Fibroblast of lung (primary cell): ENCODE measurements at regions not wholly inside any gene's neighbourhood (a gene's known extent, or its start where the extent isn't known, plus 50 kb on each side); places are given as distances from the start of the nearest gene placed in this dataset.

ENCODE experiments used
- DNase-seq, 2 donors: peaks; one replicate each; pipeline versions ENCODE4 v3.0.0 to v3.0.0-alpha.2; 2010; ENCODE audit warnings: low read depth in 2 of 2
- H2AFZ ChIP-seq: 2 replicates; pipeline ENCODE4 v1.5.1; 2012; ENCODE audit warnings: low read length, control low read depth, inconsistent platforms
- H3K27ac ChIP-seq: 2 replicates; pipeline ENCODE4 v1.5.1; 2011; ENCODE audit warnings: low read length, control low read depth; ENCODE audit not compliant: insufficient read depth
- H3K27me3 ChIP-seq: 2 replicates; pipeline ENCODE4 v1.5.1; 2011; ENCODE audit warnings: mild to moderate bottlenecking, low read length; ENCODE audit not compliant: control insufficient read depth, insufficient read depth
- H3K36me3 ChIP-seq: 2 replicates; pipeline ENCODE4 v1.5.1; 2011; ENCODE audit warnings: low read length; ENCODE audit not compliant: control insufficient read depth, insufficient read depth
- H3K4me1 ChIP-seq: 2 replicates; pipeline ENCODE4 v1.5.1; 2011; ENCODE audit warnings: low read length; ENCODE audit not compliant: control insufficient read depth, insufficient read depth; ENCODE audit errors: extremely low read depth
- H3K4me2 ChIP-seq: 2 replicates; pipeline ENCODE4 v1.5.1; 2011; ENCODE audit warnings: low read length, control low read depth; ENCODE audit not compliant: insufficient read depth; ENCODE audit errors: extremely low read depth
- H3K4me3 ChIP-seq, 4 experiments: fragments of 200-600 bp in 1 of 4; sonication (generic) in 1 of 4; replicated peaks in 1 of 4; 2 replicates each; pipeline ENCODE4 v1.5.1; 2011 to 2016; ENCODE audit warnings: low read length in 4 of 4, low read depth in 3 of 4, mild to moderate bottlenecking in 3 of 4, control low read depth in 2 of 4, inconsistent platforms in 1 of 4, mixed read lengths in 1 of 4; ENCODE audit not compliant: insufficient read depth in 1 of 4; ENCODE audit errors: control extremely low read depth in 1 of 4
- H3K79me2 ChIP-seq: 2 replicates; pipeline ENCODE4 v1.5.1; 2012; ENCODE audit warnings: mild to moderate bottlenecking, low read length, inconsistent platforms; ENCODE audit not compliant: control insufficient read depth, insufficient read depth
- H3K9ac ChIP-seq: 2 replicates; pipeline ENCODE4 v1.5.1; 2011; ENCODE audit warnings: mild to moderate bottlenecking, low read length, control low read depth; ENCODE audit not compliant: insufficient read depth
- H3K9me3 ChIP-seq: 2 replicates; pipeline ENCODE4 v1.5.1; 2012; ENCODE audit warnings: low read depth, low read length; ENCODE audit not compliant: control insufficient read depth, insufficient read depth
- H4K20me1 ChIP-seq: 2 replicates; pipeline ENCODE4 v1.5.1; 2011; ENCODE audit warnings: low read length; ENCODE audit not compliant: control insufficient read depth, insufficient read depth; ENCODE audit errors: extremely low read depth
- CTCF ChIP-seq, 2 donors: IDR thresholded peaks in 1 of 2; conservative IDR thresholded peaks in 1 of 2; 1 replicate in 1 of 2; 2 replicates in 1 of 2; pipeline ENCODE4 v1.5.1; 2011 to 2012; ENCODE audit warnings: low read length in 2 of 2, control low read depth in 1 of 2, inconsistent platforms in 1 of 2, low read depth in 1 of 2, mild to moderate bottlenecking in 1 of 2
- EZH2 ChIP-seq: IDR thresholded peaks from 2 replicates; pipeline ENCODE4 v1.5.1; 2012; ENCODE audit warnings: low read length, control low read depth, mild to moderate bottlenecking; ENCODE audit errors: missing control alignments

- Histone ChIP-seq H2AFZ (no peak overlapping the region), H3K9me3 (no peaks in the 10 kb centered on the region), H3K4me1 (no peaks in the 10 kb centered on the region), H3K4me2 (no peak overlapping the region), H3K4me3 (no peak overlapping the region), H3K27me3 (no peaks in the 10 kb centered on the region), H3K79me2 (no peaks in the 10 kb centered on the region), H3K36me3 (no peaks in the 10 kb centered on the region), H4K20me1 (no peaks in the 10 kb centered on the region), H3K27ac (no peak overlapping the region), H3K9ac (no peak overlapping the region)
- no peak for TF ChIP-seq CTCF (conservative IDR thresholded peaks at IDR 0.05 in 1 of 2, IDR thresholded peaks at IDR 0.05 in 1 of 2; ENCODE audit: low read depth in 1 of 2, low read length in 2 of 2)
- DNase-seq: no peak
These were observed 236.6 kb upstream of the GPR149 start for GRCh38 chr3:154666542-154666941.

- Histone ChIP-seq H3K36me3 (no peaks in the 10 kb centered on the region), H3K27ac (no peak overlapping the region), H3K9me3 (no peaks in the 10 kb centered on the region), H3K79me2 (no peaks in the 10 kb centered on the region), H3K27me3 (no peaks in the 10 kb centered on the region), H3K4me2 (no peak overlapping the region), H4K20me1 (no peaks in the 10 kb centered on the region), H3K9ac (no peak overlapping the region), H2AFZ (no peak overlapping the region), H3K4me1 (no peaks in the 10 kb centered on the region), H3K4me3 (no peak overlapping the region)
- DNase-seq: no peak
- TF ChIP-seq EZH2 (no peak), CTCF (conservative IDR thresholded peaks at IDR 0.05 in 1 of 2, IDR thresholded peaks at IDR 0.05 in 1 of 2; ENCODE audit: low read depth in 1 of 2, low read length in 2 of 2) (no peak)
These were observed 234.7 kb upstream of the GPR149 start for GRCh38 chr3:154664714-154665113.

GRCh38 chr3:154662851-154663250 lies 232.9 kb upstream of the GPR149 start:
- no peaks in the 10 kb centered on the region for H3K79me2 ChIP-seq
- no peaks in the 10 kb centered on the region for H3K27me3 ChIP-seq
- H3K27ac ChIP-seq: no peak overlapping the region
- no peak overlapping the region for H3K9ac ChIP-seq
- H3K36me3 ChIP-seq: no peaks in the 10 kb centered on the region
- TF ChIP-seq EZH2: no peak
- TF ChIP-seq CTCF (conservative IDR thresholded peaks at IDR 0.05 in 1 of 2, IDR thresholded peaks at IDR 0.05 in 1 of 2; ENCODE audit: low read depth in 1 of 2, low read length in 2 of 2): no peak
- no peak overlapping the region for H3K4me2 ChIP-seq
- no peak overlapping the region for H2AFZ ChIP-seq
- DNase-seq: no peak
- H3K9me3 ChIP-seq: no peaks in the 10 kb centered on the region
- no peak overlapping the region for H3K4me3 ChIP-seq
- no peaks in the 10 kb centered on the region for H3K4me1 ChIP-seq
- H4K20me1 ChIP-seq: no peaks in the 10 kb centered on the region
